Dendritic cell treated with granulocyte-macrophage colony-stimulating factor and Interleukin-4, amounts not matched to agents 40 ng/mL and 50 ng/mL, for 4 days (primary cell): ENCODE measurements at regions not wholly inside any gene's neighbourhood (a gene's known extent, or its start where the extent isn't known, plus 50 kb on each side); places are given as distances from the start of the nearest gene placed in this dataset.

Experiments
- H3K27ac Mint-ChIP-seq: one replicate; pipeline ENCODE4 v1.8.0; 2022; ENCODE audit warnings: mild to moderate bottlenecking, mixed read lengths
- H3K27me3 Mint-ChIP-seq: one replicate; pipeline ENCODE4 v1.8.0; 2022; ENCODE audit warnings: mild to moderate bottlenecking, mixed read lengths
- H3K36me3 Mint-ChIP-seq: one replicate; pipeline ENCODE4 v1.8.0; 2022; ENCODE audit warnings: low read depth, mixed read lengths
- H3K4me1 Mint-ChIP-seq: one replicate; pipeline ENCODE4 v1.8.0; 2022; ENCODE audit warnings: low read depth, mixed read lengths
- H3K4me3 Mint-ChIP-seq: one replicate; pipeline ENCODE4 v1.8.0; 2022; ENCODE audit warnings: mild to moderate bottlenecking, moderate library complexity, mixed read lengths
- H3K9me3 Mint-ChIP-seq: one replicate; pipeline ENCODE4 v1.8.0; 2022; ENCODE audit warnings: mixed read lengths
- intact Hi-C: fragments of 100-400 bp; cut with micrococcal nuclease; formaldehyde crosslinking; loops from one replicate; pipeline ENCODE4 v1.15.0; 2022

DNA sequence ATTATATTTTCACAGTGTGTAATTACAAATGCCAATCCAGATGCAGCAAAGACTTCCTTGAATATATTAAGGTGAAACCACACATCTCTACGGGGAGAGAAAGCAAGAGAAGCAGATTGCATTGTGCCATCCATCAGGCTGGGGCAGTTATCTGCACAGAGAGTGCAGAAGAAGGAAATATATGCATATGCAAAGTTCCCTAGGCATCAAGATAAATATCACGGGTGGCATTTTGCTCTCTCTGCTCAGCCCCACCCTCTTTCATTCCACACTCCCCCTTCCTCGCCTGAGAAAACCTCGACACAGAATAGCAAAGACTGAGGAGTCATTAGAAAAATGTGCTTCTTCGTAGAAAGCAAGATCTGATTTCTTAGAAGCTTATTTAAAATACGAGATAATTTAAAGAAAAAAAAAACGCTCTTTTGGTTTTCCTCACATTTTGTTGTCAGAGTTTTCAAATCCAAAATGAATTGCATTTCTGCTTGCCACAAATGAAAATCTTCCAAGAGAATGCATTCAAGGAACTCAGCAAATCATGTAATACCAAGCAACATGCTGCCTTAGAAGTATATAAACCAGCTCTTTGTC lies 283.2 kb upstream of the LMCD1 start:
- no peaks in the 10 kb centered on the region for H3K4me1 Mint-ChIP-seq
- H3K27ac Mint-ChIP-seq: no peak overlapping the region
- H3K4me3 Mint-ChIP-seq: no peak overlapping the region
- intact Hi-C loops: no loop called here
- no peaks in the 10 kb centered on the region for H3K27me3 Mint-ChIP-seq
- no peaks in the 10 kb centered on the region for H3K9me3 Mint-ChIP-seq
- no peaks in the 10 kb centered on the region for H3K36me3 Mint-ChIP-seq

DNA sequence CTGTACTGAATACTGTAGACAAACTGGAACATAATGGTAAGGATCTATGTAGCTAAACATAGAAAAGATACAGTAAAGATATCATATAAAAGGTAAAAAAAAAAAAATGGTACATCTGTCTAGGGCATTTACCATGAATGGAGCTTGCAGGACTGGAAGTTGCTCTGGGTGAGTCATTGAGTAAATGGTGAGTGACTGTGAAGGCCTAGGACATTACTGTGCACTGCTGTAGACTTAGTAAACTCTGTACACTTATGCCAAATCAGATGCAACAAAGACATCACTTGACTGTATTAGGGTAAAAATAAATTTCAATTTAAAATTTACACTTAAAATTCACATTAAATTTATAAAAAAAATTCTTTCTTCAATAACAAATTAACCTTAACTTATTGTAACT lies 281.3 kb upstream of the LMCD1 start:
- no peak overlapping the region for H3K4me3 Mint-ChIP-seq
- no peaks in the 10 kb centered on the region for H3K4me1 Mint-ChIP-seq
- H3K36me3 Mint-ChIP-seq: no peaks in the 10 kb centered on the region
- H3K27me3 Mint-ChIP-seq: no peaks in the 10 kb centered on the region
- no peaks in the 10 kb centered on the region for H3K9me3 Mint-ChIP-seq
- intact Hi-C loops: no loop called here
- no peak overlapping the region for H3K27ac Mint-ChIP-seq

- Mint-ChIP-seq H3K4me1 (no peaks in the 10 kb centered on the region), H3K9me3 (no peaks in the 10 kb centered on the region), H3K27me3 (no peaks in the 10 kb centered on the region), H3K27ac (no peak overlapping the region), H3K4me3 (no peak overlapping the region), H3K36me3 (no peaks in the 10 kb centered on the region)
- intact Hi-C loops: no loop called here
These were observed 277.9 kb upstream of the LMCD1 start for GRCh38 chr3:8223766-8224165.

- no peak overlapping the region for H3K4me3 Mint-ChIP-seq
- no peaks in the 10 kb centered on the region for H3K4me1 Mint-ChIP-seq
- no peaks in the 10 kb centered on the region for H3K27me3 Mint-ChIP-seq
- H3K27ac Mint-ChIP-seq: no peak overlapping the region
- H3K36me3 Mint-ChIP-seq: no peaks in the 10 kb centered on the region
- no peaks in the 10 kb centered on the region for H3K9me3 Mint-ChIP-seq
- intact Hi-C loops: no loop called here
These were observed 276.7 kb upstream of the LMCD1 start for GRCh38 chr3:8224941-8225340.

DNA sequence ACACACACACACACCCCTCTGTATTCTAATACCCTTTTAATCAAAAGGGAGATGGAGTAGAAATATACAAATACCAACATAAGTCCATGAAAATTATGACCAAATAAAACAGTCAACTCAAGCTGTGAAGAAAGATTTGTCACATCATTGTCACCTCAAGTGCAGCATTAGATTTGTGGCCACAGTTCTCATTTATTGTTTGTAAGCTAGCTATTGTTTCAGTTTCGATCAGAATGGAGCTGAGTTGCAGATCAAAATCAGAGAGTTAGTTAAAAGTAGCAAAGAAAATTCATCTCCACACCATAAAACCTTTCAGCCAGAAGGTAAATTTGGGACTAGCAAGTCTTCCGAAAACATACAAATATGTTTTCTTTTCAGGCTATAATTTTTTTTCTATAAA lies 267.7 kb upstream of the LMCD1 start:
- Mint-ChIP-seq H3K9me3 (no peaks in the 10 kb centered on the region), H3K27ac (no peak overlapping the region), H3K4me1 (no peaks in the 10 kb centered on the region), H3K27me3 (no peaks in the 10 kb centered on the region), H3K4me3 (no peak overlapping the region), H3K36me3 (no peaks in the 10 kb centered on the region)
- intact Hi-C loops: no loop called here

GRCh38 chr3:8236264-8236663 lies 265.4 kb upstream of the LMCD1 start:
- Mint-ChIP-seq H3K36me3 (no peaks in the 10 kb centered on the region), H3K9me3 (no peaks in the 10 kb centered on the region), H3K4me3 (no peak overlapping the region), H3K27me3 (no peaks in the 10 kb centered on the region), H3K4me1 (no peaks in the 10 kb centered on the region), H3K27ac (no peak overlapping the region)
- intact Hi-C loops: no loop called here

DNA sequence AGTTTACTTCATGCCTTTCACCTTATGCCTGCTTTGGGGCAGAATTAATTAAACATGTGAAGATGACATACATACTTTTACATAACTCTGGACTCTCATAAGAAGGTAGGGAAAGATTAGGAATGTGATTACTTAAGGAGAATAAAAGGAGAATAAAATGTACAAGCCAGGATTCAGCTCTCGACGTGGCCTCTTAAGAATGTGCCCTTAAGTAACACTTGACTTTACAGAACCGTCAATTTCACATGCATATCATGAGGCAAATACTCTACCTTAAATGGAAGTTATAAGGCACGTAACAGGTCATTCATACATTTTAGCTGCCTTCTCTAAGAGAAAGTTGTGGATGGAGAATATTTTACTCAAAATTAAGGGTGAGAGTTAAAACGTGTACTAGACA lies 263.7 kb upstream of the LMCD1 start:
- intact Hi-C loops: no loop called here
- Mint-ChIP-seq H3K36me3 (no peaks in the 10 kb centered on the region), H3K4me3 (no peak overlapping the region), H3K27me3 (no peaks in the 10 kb centered on the region), H3K9me3 (no peaks in the 10 kb centered on the region), H3K27ac (no peak overlapping the region), H3K4me1 (no peaks in the 10 kb centered on the region)

DNA sequence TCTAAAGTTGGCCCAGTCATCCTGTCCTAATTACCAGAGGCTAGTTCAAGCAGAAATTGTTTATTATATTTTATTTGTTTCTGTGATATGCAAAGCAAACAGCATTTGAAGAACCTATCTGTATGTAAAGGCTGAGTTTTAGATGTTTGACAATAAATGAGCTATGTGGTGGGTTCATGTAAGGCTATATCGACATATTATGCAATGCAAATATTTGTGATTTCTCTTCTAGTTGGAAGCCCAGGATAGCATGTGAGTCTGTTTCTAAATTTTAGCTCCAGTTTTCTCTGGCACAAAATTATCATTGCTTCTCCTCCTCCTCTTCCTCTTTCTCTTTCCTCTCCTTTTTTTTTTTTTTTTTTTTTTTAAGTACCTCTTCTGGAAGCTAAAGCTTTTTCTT lies 263.2 kb upstream of the LMCD1 start:
- no peaks in the 10 kb centered on the region for H3K27me3 Mint-ChIP-seq
- no peaks in the 10 kb centered on the region for H3K36me3 Mint-ChIP-seq
- H3K27ac Mint-ChIP-seq: no peak overlapping the region
- intact Hi-C loops: no loop called here
- H3K4me1 Mint-ChIP-seq: no peaks in the 10 kb centered on the region
- H3K9me3 Mint-ChIP-seq: no peaks in the 10 kb centered on the region
- no peak overlapping the region for H3K4me3 Mint-ChIP-seq

- Mint-ChIP-seq H3K27ac (no peak overlapping the region), H3K36me3 (no peaks in the 10 kb centered on the region), H3K27me3 (no peaks in the 10 kb centered on the region), H3K4me1 (no peaks in the 10 kb centered on the region), H3K9me3 (no peaks in the 10 kb centered on the region), H3K4me3 (no peak overlapping the region)
- intact Hi-C loops: no loop called here
These were observed 262.5 kb upstream of the LMCD1 start for GRCh38 chr3:8239095-8239494.

DNA sequence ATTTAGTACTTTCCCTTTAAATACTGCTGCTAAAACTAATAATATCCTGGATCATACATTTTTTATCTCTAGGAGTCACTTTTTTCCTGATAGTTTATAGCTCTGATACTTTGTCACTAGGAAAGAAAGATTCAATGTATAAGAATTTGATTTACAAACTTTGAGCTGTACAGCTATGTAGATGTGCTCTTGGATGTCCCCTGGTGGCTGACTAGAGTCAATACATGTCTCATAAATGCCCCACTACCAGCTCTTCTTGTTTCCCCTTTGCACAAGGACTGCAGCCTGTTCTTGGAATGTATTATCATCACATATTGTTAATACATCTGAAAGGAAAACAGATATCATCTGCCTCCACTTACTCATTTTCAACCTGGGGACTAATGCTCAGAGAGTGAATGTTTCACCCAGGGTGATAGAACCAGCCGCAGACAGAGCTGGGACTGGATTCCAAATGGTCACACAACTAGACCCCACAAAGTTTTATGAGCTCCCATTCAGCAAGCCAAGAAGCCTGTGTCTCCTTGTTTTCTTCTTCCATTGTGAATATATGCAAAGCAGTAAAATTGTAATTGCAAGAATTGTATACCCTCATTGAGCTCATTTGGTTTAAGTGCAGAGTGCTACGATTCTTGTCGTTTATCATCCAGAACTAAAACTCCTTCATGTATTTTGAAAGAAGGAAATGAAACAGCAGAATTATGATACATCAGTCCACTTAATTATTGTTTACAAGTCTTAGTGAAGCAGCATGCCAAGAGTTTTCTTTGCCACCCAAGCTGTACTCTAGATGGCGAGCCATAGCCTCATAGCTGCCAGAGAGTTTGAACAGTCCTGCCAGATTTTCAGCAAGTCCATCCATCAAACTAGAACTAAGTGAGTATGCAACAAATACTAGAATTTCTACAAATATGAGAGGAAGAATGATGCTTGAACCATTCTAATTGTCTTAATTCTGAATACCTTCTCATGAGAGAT lies 261.6 kb upstream of the LMCD1 start:
- intact Hi-C loops: loop anchor here (10.0 kb wide), 1 partner anchor 955 kb away; no protein-coding TSS in a partner anchor
- no peaks in the 10 kb centered on the region for H3K9me3 Mint-ChIP-seq
- no peak overlapping the region for H3K27ac Mint-ChIP-seq
- no peaks in the 10 kb centered on the region for H3K4me1 Mint-ChIP-seq
- H3K4me3 Mint-ChIP-seq: no peak overlapping the region
- H3K36me3 Mint-ChIP-seq: no peaks in the 10 kb centered on the region
- no peaks in the 10 kb centered on the region for H3K27me3 Mint-ChIP-seq

- H3K4me3 Mint-ChIP-seq: no peak overlapping the region
- intact Hi-C loops: loop anchor here (10.0 kb wide), 1 partner anchor 961 kb away; no protein-coding TSS in a partner anchor
- H3K4me1 Mint-ChIP-seq: no peaks in the 10 kb centered on the region
- H3K9me3 Mint-ChIP-seq: peaks cover 13% of the 10 kb centered on the region
- no peak overlapping the region for H3K27ac Mint-ChIP-seq
- no peaks in the 10 kb centered on the region for H3K27me3 Mint-ChIP-seq
- H3K36me3 Mint-ChIP-seq: no peaks in the 10 kb centered on the region
These were observed 255.6 kb upstream of the LMCD1 start for GRCh38 chr3:8246070-8246469.

DNA sequence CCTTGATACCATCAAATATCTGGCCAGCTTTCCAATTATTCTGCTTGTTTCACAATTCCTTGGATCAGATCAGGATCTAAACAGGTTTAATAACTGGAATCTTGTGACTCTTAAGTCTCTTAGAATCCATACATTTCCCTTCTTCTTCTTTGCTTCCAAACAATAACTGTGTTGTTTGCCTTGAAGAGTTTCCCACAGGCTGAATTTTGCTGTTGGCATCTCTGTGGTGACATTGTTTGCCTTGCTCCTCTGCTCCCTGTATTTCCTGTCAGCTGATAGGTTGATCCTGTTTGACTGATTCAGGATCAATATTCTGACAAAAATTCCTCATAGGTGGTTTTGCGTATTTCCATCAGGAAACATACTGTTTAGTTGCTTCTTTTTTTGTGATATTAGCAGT lies 248.4 kb upstream of the LMCD1 start:
- Mint-ChIP-seq H3K36me3 (no peaks in the 10 kb centered on the region), H3K9me3 (peaks cover 24% of the 10 kb centered on the region), H3K27ac (no peak overlapping the region), H3K4me3 (no peak overlapping the region), H3K4me1 (no peaks in the 10 kb centered on the region), H3K27me3 (no peaks in the 10 kb centered on the region)
- intact Hi-C loops: no loop called here

GRCh38 chr3:8254489-8254888 lies 247.1 kb upstream of the LMCD1 start:
- intact Hi-C loops: no loop called here
- H3K27me3 Mint-ChIP-seq: no peaks in the 10 kb centered on the region
- peaks cover 24% of the 10 kb centered on the region for H3K9me3 Mint-ChIP-seq

GRCh38 chr3:8255725-8256124 lies 245.9 kb upstream of the LMCD1 start:
- H3K27ac Mint-ChIP-seq: no peak overlapping the region
- peaks cover 15% of the 10 kb centered on the region for H3K9me3 Mint-ChIP-seq
- no peaks in the 10 kb centered on the region for H3K27me3 Mint-ChIP-seq

More at GRCh38 chr3:8254489-8254888, 247.1 kb upstream of the LMCD1 start:
- Mint-ChIP-seq H3K4me1 (no peaks in the 10 kb centered on the region), H3K27ac (no peak overlapping the region), H3K4me3 (no peak overlapping the region), H3K36me3 (no peaks in the 10 kb centered on the region)

More at GRCh38 chr3:8255725-8256124, 245.9 kb upstream of the LMCD1 start:
- Mint-ChIP-seq H3K4me3 (no peak overlapping the region), H3K4me1 (no peaks in the 10 kb centered on the region), H3K36me3 (no peaks in the 10 kb centered on the region)
- intact Hi-C loops: no loop called here
